CD4-positive, alpha-beta T cell treated with Interleukin-2 at 100 ng/mL for 4 hours (primary cell): ENCODE measurements at regions not wholly inside any gene's neighbourhood (a gene's known extent, or its start where the extent isn't known, plus 50 kb on each side); places are given as distances from the start of the nearest gene placed in this dataset.

ENCODE experiments used
- DNase-seq: peaks from one replicate; pipeline ENCODE4 v3.0.0-alpha.2; 2020; ENCODE audit warnings: low spot score

- DNase-seq = no peak
Observed at GRCh38 chr9:26742828-26743476, 149.7 kb downstream of the CAAP1 start.

DNA sequence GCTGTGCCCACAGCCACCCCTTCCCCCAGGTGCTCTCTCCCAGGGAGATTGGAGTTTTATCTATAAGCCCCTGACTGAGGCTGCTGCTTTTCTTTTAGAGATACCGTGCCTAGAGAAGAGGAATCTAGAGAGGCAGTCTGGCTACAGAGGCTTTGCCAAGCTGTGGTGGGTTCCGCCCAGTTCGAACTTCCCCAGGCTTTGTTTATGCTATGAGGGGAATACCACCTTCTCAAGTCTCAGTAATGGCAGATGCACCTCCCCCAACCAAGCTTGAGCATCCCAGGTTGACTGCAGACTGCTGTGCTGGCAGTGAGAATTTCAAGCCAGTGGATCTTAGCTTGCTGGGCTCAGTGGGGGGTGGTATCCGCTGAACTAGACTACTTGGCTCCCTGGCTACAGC lies 157.4 kb downstream of the CAAP1 start:
- no peak for DNase-seq

- no peak for DNase-seq
Observed at GRCh38 chr9:26729187-26729586, 163.4 kb downstream of the CAAP1 start.

- no peak for DNase-seq
Observed at GRCh38 chr9:26727471-26727870, 165.1 kb downstream of the CAAP1 start.

DNA sequence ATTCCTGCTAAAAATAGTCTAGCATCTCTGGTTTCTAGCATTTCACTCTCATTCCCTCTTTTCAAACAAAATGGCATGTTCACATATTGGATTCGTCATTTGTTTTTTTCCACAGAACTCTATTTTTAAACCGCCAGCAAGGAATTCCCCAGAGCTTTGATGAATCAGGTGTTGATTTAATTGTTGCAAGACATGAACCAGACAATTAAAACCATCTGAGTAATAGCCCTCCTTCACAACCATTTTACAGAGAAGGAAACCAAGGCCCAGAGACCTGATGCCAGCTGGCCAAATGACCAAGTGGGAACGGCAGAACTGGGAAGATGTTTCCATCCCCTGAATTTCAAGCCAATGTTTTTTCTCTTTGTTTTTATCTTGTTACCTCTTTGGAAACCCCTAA lies 167.0 kb downstream of the CAAP1 start:
- DNase-seq = no peak

GRCh38 chr9:26723486-26723885 lies 169.1 kb downstream of the CAAP1 start:
- DNase-seq = no peak

DNA sequence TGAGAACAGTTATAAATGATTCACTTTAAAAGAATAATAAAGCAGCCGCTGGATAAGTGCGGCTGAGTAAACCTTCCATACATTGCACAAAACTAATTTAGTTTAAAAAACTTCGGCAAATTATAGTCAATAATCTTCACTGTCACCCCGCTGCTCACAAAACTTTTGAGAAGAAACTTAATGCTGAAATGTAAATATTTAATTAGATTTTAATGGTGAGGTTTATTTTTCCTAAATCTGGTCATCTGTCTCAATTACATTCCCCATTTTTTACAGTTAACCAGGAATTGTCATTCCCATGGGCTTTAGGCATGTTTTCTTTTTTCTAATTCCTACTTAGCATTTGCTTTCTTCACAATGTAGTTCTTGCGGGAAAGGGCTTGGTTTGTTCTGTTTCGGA lies 169.8 kb downstream of the CAAP1 start:
- no peak for DNase-seq

GRCh38 chr9:26710008-26710407 lies 182.6 kb downstream of the CAAP1 start:
- no peak for DNase-seq

DNA sequence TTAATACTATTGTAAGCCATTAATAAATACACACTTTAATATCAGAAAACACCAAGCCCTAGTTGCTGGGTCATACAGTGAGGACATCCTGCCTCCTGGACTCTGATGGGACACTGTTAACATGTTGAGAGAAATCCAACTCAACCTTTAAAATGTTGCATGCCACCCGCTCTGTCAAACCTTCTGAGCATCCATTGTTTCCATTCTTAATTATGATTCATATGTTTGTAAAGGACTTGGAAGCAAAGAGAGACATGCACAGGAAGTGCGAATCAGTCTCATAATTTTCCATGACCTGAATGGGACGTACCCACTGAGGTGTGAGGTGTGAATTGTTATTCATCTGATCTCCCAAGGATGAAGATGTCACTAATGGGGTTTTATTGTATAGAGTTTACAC lies 186.4 kb downstream of the CAAP1 start:
- DNase-seq = no peak

DNA sequence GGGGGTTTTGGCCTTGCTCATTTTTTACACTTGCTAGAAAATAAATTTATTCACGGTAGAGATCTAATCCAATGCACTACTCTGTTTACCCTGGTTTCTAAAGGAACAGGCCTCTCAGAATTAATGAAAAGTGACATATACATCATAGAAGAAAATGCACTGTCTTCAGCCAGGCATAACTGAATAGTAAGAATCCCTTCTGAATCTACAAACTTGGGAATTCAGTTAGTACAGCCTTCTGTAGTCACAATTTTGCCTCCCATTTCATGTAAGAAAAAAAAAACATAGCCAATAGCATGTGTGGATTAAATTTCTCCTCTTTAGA lies 197.3 kb downstream of the CAAP1 start:
- no peak for DNase-seq

- DNase-seq = no peak
Observed at GRCh38 chr9:26694381-26695297, 198.0 kb downstream of the CAAP1 start.

DNA sequence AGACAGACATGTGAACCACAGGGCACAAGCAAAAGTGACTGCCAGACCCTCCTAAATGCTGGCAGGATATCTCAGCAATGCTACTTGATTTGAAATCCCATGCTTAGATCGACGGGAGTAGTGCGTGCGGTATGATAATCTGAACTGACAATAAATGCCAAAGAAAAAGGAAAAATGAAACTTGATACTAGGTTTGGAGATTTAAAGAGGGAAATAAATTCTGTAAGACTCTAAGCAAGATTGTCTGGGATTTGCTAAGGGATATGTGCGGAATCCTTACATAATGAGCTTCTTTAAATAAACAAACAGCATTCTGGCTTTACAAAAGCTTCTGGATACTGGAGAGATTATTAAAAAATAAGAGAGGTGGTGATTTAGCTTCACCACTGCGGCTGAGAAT lies 203.6 kb downstream of the CAAP1 start:
- no peak for DNase-seq

DNA sequence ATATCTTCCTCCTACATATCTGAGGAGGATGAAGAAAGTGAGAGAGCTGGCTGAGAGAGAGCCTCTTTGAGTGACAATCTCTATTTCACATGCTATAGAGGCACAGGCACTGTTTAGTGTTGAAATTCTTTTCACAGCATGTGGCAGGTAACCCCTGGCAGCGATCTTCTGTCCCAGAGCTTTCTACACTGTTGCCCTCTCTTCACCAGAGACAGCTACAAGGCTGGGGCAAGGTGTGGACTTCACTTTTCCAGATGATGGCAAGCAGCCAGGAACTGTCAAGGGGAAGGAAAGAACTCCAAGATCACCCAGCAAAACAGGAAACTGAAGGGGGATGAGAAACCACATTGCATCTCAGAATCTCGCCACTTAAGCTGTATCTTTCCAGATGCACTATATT lies 205.2 kb downstream of the CAAP1 start:
- DNase-seq = no peak

DNA sequence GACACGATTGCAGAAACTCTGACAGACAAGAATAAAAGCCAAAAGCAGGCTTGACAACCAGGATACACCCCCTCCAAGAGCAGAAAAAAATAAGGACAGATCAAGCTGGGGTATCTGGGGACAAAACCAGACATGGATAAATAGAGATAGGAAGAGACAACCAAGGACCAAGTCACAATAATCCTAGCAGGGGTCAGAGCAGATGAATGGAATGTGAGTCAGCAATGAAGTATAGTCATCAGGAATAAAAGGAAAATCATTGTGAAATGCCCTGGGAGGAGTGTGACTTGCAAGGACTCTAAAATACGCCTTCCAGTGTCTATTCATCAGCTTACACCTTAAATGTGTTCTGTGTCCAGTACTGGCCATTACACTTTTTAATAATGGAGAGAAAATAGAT lies 206.8 kb downstream of the CAAP1 start:
- DNase-seq = no peak

DNA sequence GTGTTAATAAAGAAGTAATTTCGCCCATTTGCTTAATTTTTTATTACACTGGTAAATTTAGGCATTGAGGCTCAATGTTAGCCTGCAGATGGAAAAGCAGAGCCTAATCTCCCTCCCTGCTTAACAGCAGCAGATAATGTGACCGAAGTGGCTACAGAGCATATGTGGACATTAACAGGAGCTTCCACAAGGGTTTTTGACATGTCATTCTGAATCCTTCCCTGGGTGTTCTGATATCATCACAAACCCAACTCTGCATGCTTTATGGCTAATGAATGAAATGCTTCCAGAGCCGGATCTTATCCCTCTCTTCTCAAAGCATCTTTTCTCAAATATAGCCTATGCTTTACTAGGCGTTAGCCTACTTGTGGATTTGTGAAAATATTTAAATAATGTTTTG lies 208.6 kb downstream of the CAAP1 start:
- no peak for DNase-seq

- DNase-seq = no peak
Observed at GRCh38 chr9:26682796-26683496, 209.7 kb downstream of the CAAP1 start.

DNA sequence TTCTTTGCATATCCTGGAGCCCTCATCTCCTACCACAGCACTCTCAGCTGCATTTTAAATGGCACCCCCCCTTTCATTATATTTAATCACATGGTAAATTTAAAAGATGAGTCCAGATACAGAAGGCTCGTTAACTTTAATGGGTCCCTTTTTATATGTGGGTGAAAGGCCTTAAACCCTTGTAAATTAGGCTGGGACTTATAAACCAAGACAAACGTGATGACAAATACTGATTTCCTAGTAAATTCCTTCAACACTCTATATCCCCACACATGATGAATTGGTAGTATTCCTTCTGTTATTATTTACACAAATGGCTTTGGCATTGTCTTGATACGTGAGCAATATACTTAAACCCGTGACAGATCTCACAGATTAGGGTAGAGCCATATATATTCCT lies 210.6 kb downstream of the CAAP1 start:
- no peak for DNase-seq

DNA sequence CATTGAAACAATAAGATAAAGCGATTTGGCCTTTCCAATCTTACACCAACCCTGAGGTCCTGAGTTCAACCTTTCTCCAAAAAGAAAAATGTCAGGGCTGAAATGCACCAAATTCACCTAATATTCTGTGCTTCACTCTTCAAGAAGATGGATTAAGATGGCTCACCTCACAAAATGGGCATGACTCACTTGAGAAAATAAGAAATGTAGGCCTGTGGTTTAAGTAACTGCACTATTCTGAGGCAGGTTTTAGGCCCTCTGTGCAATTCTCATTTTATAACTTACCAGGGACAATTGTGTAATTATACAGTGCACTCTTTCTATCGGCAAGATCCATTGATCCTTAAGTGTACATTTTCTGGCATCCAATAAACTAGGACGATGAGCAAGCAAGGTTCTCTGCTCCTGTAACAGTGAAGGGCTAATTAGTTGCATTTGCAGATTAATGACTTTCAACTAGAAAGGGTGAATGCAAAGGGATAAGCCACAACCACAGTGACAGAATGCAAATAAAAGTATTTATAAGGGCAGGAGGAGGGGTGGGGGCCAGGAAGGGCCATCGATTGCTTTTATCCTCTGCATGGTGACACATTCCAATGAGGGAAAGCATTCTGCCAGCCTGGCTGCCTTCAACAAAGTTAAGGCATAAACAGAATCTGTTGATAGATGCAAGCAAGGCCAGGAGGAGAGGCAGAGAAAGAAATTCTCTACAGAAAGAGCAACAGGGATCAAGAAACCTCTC lies 214.5 kb downstream of the CAAP1 start:
- no peak for DNase-seq

GRCh38 chr9:26675035-26675434 lies 217.6 kb downstream of the CAAP1 start:
- no peak for DNase-seq

DNA sequence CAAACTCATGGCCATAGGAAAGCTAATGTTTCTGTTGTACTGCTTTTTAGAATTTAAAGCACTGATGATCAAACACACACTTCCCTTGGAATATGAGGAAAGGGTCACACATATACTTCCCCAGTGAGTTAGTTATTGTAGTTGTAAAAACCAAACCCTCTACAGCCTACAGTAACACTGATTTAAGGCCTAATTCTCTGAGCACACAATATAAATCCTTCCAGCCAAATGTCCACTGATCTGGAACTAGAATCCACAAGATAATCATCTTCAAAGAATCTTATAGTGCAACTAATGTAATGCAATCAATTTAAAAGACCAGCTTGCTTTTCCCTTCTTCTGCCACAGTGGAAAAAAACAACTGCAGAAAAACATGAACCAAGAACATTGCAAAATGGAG lies 219.3 kb downstream of the CAAP1 start:
- DNase-seq = no peak

- DNase-seq = no peak
Observed at GRCh38 chr9:26669701-26670670, 222.6 kb downstream of the CAAP1 start.
